Colonic mucosa (tissue), 4 donors: ENCODE measurements at regions not wholly inside any gene's neighbourhood (a gene's known extent, or its start where the extent isn't known, plus 50 kb on each side); places are given as distances from the start of the nearest gene placed in this dataset.

ENCODE experiments used
- DNase-seq: peaks from one replicate; pipeline ENCODE4 v3.0.0-alpha.2; 2020
- H3K27ac ChIP-seq: fragments of 200-600 bp; one replicate; pipeline ENCODE4 v1.8.0; 2021
- H3K27me3 ChIP-seq: fragments of 200-600 bp; one replicate; pipeline ENCODE4 v1.8.0; 2021
- H3K36me3 ChIP-seq: fragments of 200-600 bp; one replicate; pipeline ENCODE4 v1.8.0; 2021
- H3K4me1 ChIP-seq: fragments of 200-600 bp; one replicate; pipeline ENCODE4 v1.8.0; 2021; ENCODE audit warnings: mild to moderate bottlenecking
- H3K4me3 ChIP-seq: fragments of 200-600 bp; one replicate; pipeline ENCODE4 v1.8.0; 2021
- H3K9ac ChIP-seq, 2 donors: one replicate each; pipeline ENCODE4 v1.7.0; 2013; ENCODE audit warnings: control low read depth in 2 of 2, low read depth in 2 of 2, low read length in 2 of 2
- H3K9me3 ChIP-seq: fragments of 200-600 bp; one replicate; pipeline ENCODE4 v1.8.0; 2021
- CTCF ChIP-seq: fragments of 200-600 bp; IDR thresholded peaks from one replicate; pipeline ENCODE4 v1.8.0; 2022; ENCODE audit warnings: antibody characterized with exemption, mild to moderate bottlenecking
- intact Hi-C: fragments of 100-400 bp; cut with DNase I; formaldehyde crosslinking; loops from one replicate; pipeline ENCODE4 v1.14.1; 2022
- donor health status: healthy.
- donor health status: DM: no; HTN: no; CAD: no.
- donor health status: DM: no; HTN: no; CAD: no.

- Histone ChIP-seq H3K4me1 (no peaks in the 10 kb centered on the region), H3K36me3 (no peaks in the 10 kb centered on the region), H3K9ac (no peak overlapping the region), H3K27ac (no peak overlapping the region), H3K4me3 (no peak overlapping the region), H3K9me3 (no peaks in the 10 kb centered on the region), H3K27me3 (no peaks in the 10 kb centered on the region)
- intact Hi-C loops = loop anchor here (10.0 kb wide), 1 partner anchor 996 kb away; no protein-coding TSS in a partner anchor
- no peak for TF ChIP-seq CTCF
- no peak for DNase-seq
Observed at GRCh38 chr1:29708796-29709703, 472.7 kb downstream of the PTPRU start.

GRCh38 chr1:29708381-29708780 is 472.1 kb downstream of the PTPRU start:
- intact Hi-C loops = loop anchor here (10.0 kb wide), 1 partner anchor 996 kb away; no protein-coding TSS in a partner anchor
- Histone ChIP-seq H3K4me3 (no peak overlapping the region), H3K4me1 (no peaks in the 10 kb centered on the region), H3K27me3 (no peaks in the 10 kb centered on the region), H3K9me3 (no peaks in the 10 kb centered on the region), H3K27ac (no peak overlapping the region), H3K36me3 (no peaks in the 10 kb centered on the region), H3K9ac (no peak overlapping the region)
- DNase-seq = no peak
- no peak for TF ChIP-seq CTCF

- no peak for DNase-seq
- Histone ChIP-seq H3K27ac (no peak overlapping the region), H3K36me3 (no peaks in the 10 kb centered on the region), H3K4me3 (no peak overlapping the region), H3K4me1 (no peaks in the 10 kb centered on the region), H3K9ac (no peak overlapping the region), H3K9me3 (no peaks in the 10 kb centered on the region), H3K27me3 (no peaks in the 10 kb centered on the region)
- no peak for TF ChIP-seq CTCF
- intact Hi-C loops = loop anchor here (10.0 kb wide), 1 partner anchor 997 kb away; no protein-coding TSS in a partner anchor
Observed at GRCh38 chr1:29707796-29708195, 471.5 kb downstream of the PTPRU start.

GRCh38 chr1:29706936-29707335 is 470.6 kb downstream of the PTPRU start:
- no peak for DNase-seq
- H3K9ac ChIP-seq = no peak overlapping the region
- H3K27ac ChIP-seq = no peak overlapping the region
- H3K4me3 ChIP-seq = no peak overlapping the region
- no peaks in the 10 kb centered on the region for H3K4me1 ChIP-seq
- no peak for TF ChIP-seq CTCF
- H3K36me3 ChIP-seq = no peaks in the 10 kb centered on the region
- intact Hi-C loops = loop anchor here (10.0 kb wide), 1 partner anchor 998 kb away; no protein-coding TSS in a partner anchor
- H3K27me3 ChIP-seq = no peaks in the 10 kb centered on the region
- no peaks in the 10 kb centered on the region for H3K9me3 ChIP-seq

- no peaks in the 10 kb centered on the region for H3K9me3 ChIP-seq
- H3K4me1 ChIP-seq = no peaks in the 10 kb centered on the region
- no peak for TF ChIP-seq CTCF
- H3K9ac ChIP-seq = no peak overlapping the region
- H3K27ac ChIP-seq = no peak overlapping the region
- no peak overlapping the region for H3K4me3 ChIP-seq
- no peak for DNase-seq
- H3K27me3 ChIP-seq = no peaks in the 10 kb centered on the region
- no peaks in the 10 kb centered on the region for H3K36me3 ChIP-seq
- intact Hi-C loops = loop anchor here (10.0 kb wide), 1 partner anchor 1000 kb away; no protein-coding TSS in a partner anchor
Observed at GRCh38 chr1:29704430-29704829, 468.1 kb downstream of the PTPRU start.
